Spleen (tissue), 7 donors: ENCODE measurements at regions not wholly inside any gene's neighbourhood (a gene's known extent, or its start where the extent isn't known, plus 50 kb on each side); places are given as distances from the start of the nearest gene placed in this dataset.

Experiments
- POLR2A ChIP-seq, 3 donors: fragments of 450-650 bp; IDR thresholded peaks; one replicate each; pipeline ENCODE4 v1.5.1; 2017; ENCODE audit warnings: antibody characterized with exemption in 3 of 3, mild to moderate bottlenecking in 1 of 3
- TF ChIP-seq, protein P1 (sequence below), 11 experiments: fragments of 200-600 bp in 7 of 11; fragments of 450-650 bp in 4 of 11; sonication (generic) in 4 of 11; IDR thresholded peaks in 8 of 11; conservative IDR thresholded peaks in 3 of 11; 1 replicate in 7 of 11; 2 replicates in 4 of 11; pipeline versions ENCODE4 v1.4.0 to v1.8.0; 2016 to 2021; ENCODE audit warnings: antibody characterized with exemption in 11 of 11, inconsistent platforms in 4 of 11, mild to moderate bottlenecking in 1 of 11
- donor health status: DM: no; HTN: no; CAD: no; lungs with moderate emphysema.
- donor health status: DM: no; HTN: no; CAD: no.
- donor health status: DM: no; HTN: no; CAD: no.

DNA sequence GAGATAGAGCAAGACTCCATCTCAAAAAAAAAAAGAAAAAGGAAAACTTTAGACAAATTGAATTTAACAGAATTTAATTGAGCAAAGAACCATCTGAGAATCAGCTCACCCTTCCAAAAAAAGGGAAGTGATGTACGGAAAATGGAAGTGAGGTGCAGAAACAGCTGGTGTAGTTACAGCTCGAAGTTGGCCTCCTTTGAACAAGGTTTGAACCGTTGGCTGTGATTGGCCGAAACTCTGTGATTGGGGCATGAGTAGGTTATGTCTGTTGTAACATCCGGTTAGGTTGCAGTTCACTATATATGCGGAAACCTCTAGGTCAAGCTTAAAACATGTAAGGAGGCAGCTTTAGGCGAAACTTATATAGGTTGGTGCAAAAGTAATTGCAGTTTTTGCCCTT, 97.9 kb upstream of the KIF26B start:
- TF ChIP-seq, protein P1, sequence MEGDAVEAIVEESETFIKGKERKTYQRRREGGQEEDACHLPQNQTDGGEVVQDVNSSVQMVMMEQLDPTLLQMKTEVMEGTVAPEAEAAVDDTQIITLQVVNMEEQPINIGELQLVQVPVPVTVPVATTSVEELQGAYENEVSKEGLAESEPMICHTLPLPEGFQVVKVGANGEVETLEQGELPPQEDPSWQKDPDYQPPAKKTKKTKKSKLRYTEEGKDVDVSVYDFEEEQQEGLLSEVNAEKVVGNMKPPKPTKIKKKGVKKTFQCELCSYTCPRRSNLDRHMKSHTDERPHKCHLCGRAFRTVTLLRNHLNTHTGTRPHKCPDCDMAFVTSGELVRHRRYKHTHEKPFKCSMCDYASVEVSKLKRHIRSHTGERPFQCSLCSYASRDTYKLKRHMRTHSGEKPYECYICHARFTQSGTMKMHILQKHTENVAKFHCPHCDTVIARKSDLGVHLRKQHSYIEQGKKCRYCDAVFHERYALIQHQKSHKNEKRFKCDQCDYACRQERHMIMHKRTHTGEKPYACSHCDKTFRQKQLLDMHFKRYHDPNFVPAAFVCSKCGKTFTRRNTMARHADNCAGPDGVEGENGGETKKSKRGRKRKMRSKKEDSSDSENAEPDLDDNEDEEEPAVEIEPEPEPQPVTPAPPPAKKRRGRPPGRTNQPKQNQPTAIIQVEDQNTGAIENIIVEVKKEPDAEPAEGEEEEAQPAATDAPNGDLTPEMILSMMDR (IDR thresholded peaks at IDR 0.05 in 8 of 11, conservative IDR thresholded peaks at IDR 0.05 in 3 of 11) = no peak
- TF ChIP-seq POLR2A (IDR thresholded peaks at IDR 0.05) = no peak
